Immature natural killer cell (primary cell): ENCODE measurements at regions not wholly inside any gene's neighbourhood (a gene's known extent, or its start where the extent isn't known, plus 50 kb on each side); places are given as distances from the start of the nearest gene placed in this dataset.

ENCODE experiments used
- DNase-seq, 3 donors: peaks; one replicate each; pipeline ENCODE4 v3.0.0; 2022; ENCODE audit warnings: mixed read lengths in 1 of 3
- H3K27ac Mint-ChIP-seq, 6 donors: one replicate each; pipeline ENCODE4 v1.8.0; 2020; ENCODE audit warnings: mixed read lengths in 6 of 6, mild to moderate bottlenecking in 5 of 6, inconsistent platforms in 4 of 6, moderate library complexity in 3 of 6
- H3K27me3 Mint-ChIP-seq, 3 donors: one replicate each; pipeline ENCODE4 v1.8.0; 2020 to 2021; ENCODE audit warnings: low read depth in 3 of 3, mild to moderate bottlenecking in 3 of 3, mixed read lengths in 3 of 3, moderate library complexity in 3 of 3, inconsistent platforms in 1 of 3
- H3K36me3 Mint-ChIP-seq, 3 donors: one replicate each; pipeline ENCODE4 v1.8.0; 2020; ENCODE audit warnings: mixed read lengths in 3 of 3, inconsistent platforms in 2 of 3, mild to moderate bottlenecking in 2 of 3
- H3K4me1 Mint-ChIP-seq, 2 donors: one replicate each; pipeline ENCODE4 v1.8.0; 2020; ENCODE audit warnings: inconsistent platforms in 2 of 2, mild to moderate bottlenecking in 2 of 2, mixed read lengths in 2 of 2, moderate library complexity in 1 of 2
- H3K4me3 Mint-ChIP-seq, 5 donors: one replicate each; pipeline ENCODE4 v1.8.0; 2020; ENCODE audit warnings: mild to moderate bottlenecking in 5 of 5, mixed read lengths in 5 of 5, inconsistent platforms in 3 of 5, moderate library complexity in 3 of 5
- H3K9me3 Mint-ChIP-seq, 6 donors: one replicate each; pipeline ENCODE4 v1.8.0; 2020; ENCODE audit warnings: mild to moderate bottlenecking in 6 of 6, mixed read lengths in 6 of 6, inconsistent platforms in 4 of 6, moderate library complexity in 3 of 6

GRCh38 chr2:204261846-204262245 lies 283.4 kb upstream of the PARD3B start:
- Mint-ChIP-seq H3K36me3 (no peaks in the 10 kb centered on the region), H3K27me3 (peaks cover 0 to 8% (median 0%) of the 10 kb centered on the region in 3 donors), H3K9me3 (no peaks in the 10 kb centered on the region), H3K27ac (no peak overlapping the region), H3K4me3 (no peak overlapping the region), H3K4me1 (no peaks in the 10 kb centered on the region)
- DNase-seq = no peak

DNA sequence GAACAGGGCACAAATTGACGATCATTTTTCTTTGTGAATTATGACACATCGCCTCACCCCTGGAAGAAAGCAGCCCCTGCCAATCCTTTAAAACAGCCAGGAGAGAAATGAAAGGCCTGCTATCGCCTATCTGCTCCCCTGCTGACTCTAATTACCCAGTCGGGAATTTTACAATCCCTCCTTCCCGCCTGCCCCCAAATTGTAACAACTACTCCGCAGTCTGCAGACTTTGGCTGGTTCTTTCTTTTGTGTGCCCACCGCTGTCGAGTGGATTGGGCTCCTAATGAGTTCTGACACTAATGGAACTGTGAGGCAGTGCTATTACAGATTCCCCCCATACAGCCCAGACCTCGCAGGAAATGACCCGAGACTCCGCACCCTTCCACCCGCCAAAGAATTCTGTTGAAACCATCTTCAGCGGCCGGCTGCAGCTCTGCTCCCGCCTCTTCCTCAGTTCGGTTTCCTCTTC lies 281.2 kb upstream of the PARD3B start:
- no peak for DNase-seq
- peaks cover 0 to 8% (median 2%) of the 10 kb centered on the region in 3 donors for H3K27me3 Mint-ChIP-seq
- H3K9me3 Mint-ChIP-seq = no peaks in the 10 kb centered on the region
- H3K36me3 Mint-ChIP-seq = no peaks in the 10 kb centered on the region
- H3K4me3 Mint-ChIP-seq = no peak overlapping the region
- H3K27ac Mint-ChIP-seq = no peak overlapping the region
- H3K4me1 Mint-ChIP-seq = no peaks in the 10 kb centered on the region

- DNase-seq = no peak
- peaks cover 2 to 10% (median 2%) of the 10 kb centered on the region in 3 donors for H3K27me3 Mint-ChIP-seq
- no peak overlapping the region for H3K27ac Mint-ChIP-seq
- H3K36me3 Mint-ChIP-seq = no peaks in the 10 kb centered on the region
- no peaks in the 10 kb centered on the region for H3K4me1 Mint-ChIP-seq
- H3K4me3 Mint-ChIP-seq = no peak overlapping the region
- H3K9me3 Mint-ChIP-seq = no peaks in the 10 kb centered on the region
These were observed 280.6 kb upstream of the PARD3B start for GRCh38 chr2:204264621-204265140.

GRCh38 chr2:204265681-204266181 lies 279.5 kb upstream of the PARD3B start:
- H3K36me3 Mint-ChIP-seq = no peaks in the 10 kb centered on the region
- no peak for DNase-seq
- peaks cover 2 to 14% (median 2%) of the 10 kb centered on the region in 3 donors for H3K27me3 Mint-ChIP-seq
- H3K9me3 Mint-ChIP-seq = peaks cover 0 to 6% (median 1%) of the 10 kb centered on the region in 6 donors
- H3K4me3 Mint-ChIP-seq = no peak overlapping the region
- H3K4me1 Mint-ChIP-seq = no peaks in the 10 kb centered on the region
- H3K27ac Mint-ChIP-seq = no peak overlapping the region

DNA sequence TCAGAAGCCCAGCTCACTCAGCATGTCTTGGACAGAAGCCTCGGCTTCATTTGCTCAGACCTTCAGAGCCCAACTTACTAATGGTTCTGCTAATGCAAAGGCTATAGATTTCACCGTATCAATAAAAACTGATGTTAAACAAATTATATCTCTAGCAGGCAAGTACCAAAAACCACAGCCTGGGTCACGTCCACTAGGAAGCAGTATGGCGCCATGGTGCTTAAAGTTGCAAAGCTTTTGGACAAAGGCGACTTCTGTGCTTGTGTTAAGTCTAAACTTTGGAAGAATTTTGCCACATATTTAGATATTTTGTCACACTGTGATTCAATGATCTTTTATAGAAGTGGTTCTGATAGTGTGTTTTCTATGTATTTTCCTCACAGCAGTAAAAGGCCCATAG lies 276.8 kb upstream of the PARD3B start:
- H3K4me1 Mint-ChIP-seq = no peaks in the 10 kb centered on the region
- H3K9me3 Mint-ChIP-seq = peaks cover 0 to 7% (median 1%) of the 10 kb centered on the region in 6 donors
- peaks cover 2 to 18% (median 7%) of the 10 kb centered on the region in 3 donors for H3K27me3 Mint-ChIP-seq
- H3K36me3 Mint-ChIP-seq = no peaks in the 10 kb centered on the region
- no peak overlapping the region for H3K27ac Mint-ChIP-seq
- DNase-seq = no peak
- H3K4me3 Mint-ChIP-seq = no peak overlapping the region

- Mint-ChIP-seq H3K9me3 (peaks cover 0 to 7% (median 1%) of the 10 kb centered on the region in 6 donors), H3K27ac (no peak overlapping the region), H3K4me3 (no peak overlapping the region), H3K27me3 (peaks cover 2 to 19% (median 7%) of the 10 kb centered on the region in 3 donors), H3K4me1 (no peaks in the 10 kb centered on the region), H3K36me3 (no peaks in the 10 kb centered on the region)
- DNase-seq = no peak
These were observed 276.3 kb upstream of the PARD3B start for GRCh38 chr2:204268971-204269370.

DNA sequence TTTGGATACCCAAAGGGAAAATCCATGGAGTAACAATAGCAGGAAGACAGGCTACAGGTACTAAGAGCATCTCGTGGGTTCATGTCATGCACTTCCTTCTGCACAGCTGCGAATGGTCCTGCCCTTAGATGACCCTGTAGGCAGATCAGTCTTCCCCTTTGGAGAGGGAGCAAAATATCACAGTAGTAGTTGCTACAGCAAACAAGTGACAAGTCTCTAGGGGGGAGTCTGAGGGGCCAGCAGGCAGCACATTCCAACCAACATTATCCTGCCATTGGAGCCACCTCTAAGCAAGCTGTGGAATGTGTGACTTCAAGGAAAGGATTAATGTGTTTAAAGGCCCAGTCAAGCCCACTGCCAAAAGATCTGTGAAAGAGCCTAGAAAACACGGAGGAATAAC lies 273.2 kb upstream of the PARD3B start:
- H3K4me1 Mint-ChIP-seq = no peaks in the 10 kb centered on the region
- DNase-seq = no peak
- H3K36me3 Mint-ChIP-seq = no peaks in the 10 kb centered on the region
- no peak overlapping the region for H3K4me3 Mint-ChIP-seq
- no peak overlapping the region for H3K27ac Mint-ChIP-seq
- peaks cover under 1 to 15% (median 7%) of the 10 kb centered on the region in 3 donors for H3K27me3 Mint-ChIP-seq
- H3K9me3 Mint-ChIP-seq = peaks cover 0 to 7% (median 3%) of the 10 kb centered on the region in 6 donors

DNA sequence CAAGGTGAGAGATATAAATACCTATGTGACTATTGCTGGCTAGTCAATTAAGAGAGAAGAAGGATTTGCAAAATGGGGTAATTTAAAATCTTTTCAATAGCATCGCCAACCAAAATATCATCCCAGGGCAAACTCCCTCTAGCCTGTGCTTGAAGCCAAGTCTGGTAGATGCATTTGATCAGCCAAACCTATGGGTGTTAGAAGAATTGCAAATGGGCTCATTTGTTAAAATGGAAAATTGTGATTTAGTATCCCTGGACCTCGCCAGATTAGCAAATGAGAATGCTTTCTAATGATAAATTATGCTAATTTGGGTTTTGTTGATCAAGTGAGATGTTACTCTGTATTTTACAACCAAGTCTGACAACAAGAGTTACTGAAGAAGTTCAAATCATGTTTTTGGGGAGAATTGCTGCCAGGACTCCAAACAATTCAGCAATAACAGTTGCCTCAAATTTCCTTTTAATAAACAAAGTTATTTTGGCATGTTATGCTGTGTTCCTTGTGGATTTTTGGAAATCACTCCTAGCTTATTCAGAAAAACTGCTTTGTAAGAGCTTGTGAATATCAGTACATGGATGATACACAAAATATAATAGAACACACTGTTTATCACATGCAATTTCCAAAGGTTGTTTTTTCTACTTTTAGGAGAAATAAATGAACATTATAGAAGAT lies 272.5 kb upstream of the PARD3B start:
- H3K36me3 Mint-ChIP-seq = no peaks in the 10 kb centered on the region

DNA sequence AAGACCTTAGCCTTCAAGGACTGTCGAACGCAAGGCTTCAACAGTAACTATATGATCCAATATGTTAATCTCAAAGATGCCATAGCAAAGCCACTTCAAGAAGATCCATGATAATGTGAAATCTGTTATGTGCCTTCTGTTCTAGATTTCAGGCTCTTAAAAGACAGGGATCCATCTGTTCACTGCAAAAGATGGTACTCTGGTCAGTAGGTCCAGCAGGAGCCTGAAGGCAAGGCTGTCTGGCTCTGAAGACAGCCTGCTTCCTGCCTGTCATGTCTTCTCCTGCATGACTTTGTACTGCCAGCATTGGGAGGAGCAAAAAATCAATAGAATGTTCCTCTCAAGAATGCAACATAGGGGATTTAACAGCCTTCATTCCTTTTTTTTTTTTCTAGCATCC lies 270.8 kb upstream of the PARD3B start:
- H3K27me3 Mint-ChIP-seq = peaks cover 4 to 16% (median 4%) of the 10 kb centered on the region in 3 donors
- no peak for DNase-seq
- no peaks in the 10 kb centered on the region for H3K4me1 Mint-ChIP-seq
- H3K27ac Mint-ChIP-seq = no peak overlapping the region
- H3K36me3 Mint-ChIP-seq = no peaks in the 10 kb centered on the region
- H3K9me3 Mint-ChIP-seq = peaks cover 0 to 7% (median 3%) of the 10 kb centered on the region in 6 donors
- H3K4me3 Mint-ChIP-seq = no peak overlapping the region

More for the DNA sequence above, 272.5 kb upstream of the PARD3B start:
- H3K9me3 Mint-ChIP-seq = peaks cover 0 to 7% (median 3%) of the 10 kb centered on the region in 6 donors
- no peak overlapping the region for H3K27ac Mint-ChIP-seq
- peaks cover 3 to 17% (median 7%) of the 10 kb centered on the region in 3 donors for H3K27me3 Mint-ChIP-seq
- H3K4me3 Mint-ChIP-seq = no peak overlapping the region
- H3K4me1 Mint-ChIP-seq = no peaks in the 10 kb centered on the region
- no peak for DNase-seq

DNA sequence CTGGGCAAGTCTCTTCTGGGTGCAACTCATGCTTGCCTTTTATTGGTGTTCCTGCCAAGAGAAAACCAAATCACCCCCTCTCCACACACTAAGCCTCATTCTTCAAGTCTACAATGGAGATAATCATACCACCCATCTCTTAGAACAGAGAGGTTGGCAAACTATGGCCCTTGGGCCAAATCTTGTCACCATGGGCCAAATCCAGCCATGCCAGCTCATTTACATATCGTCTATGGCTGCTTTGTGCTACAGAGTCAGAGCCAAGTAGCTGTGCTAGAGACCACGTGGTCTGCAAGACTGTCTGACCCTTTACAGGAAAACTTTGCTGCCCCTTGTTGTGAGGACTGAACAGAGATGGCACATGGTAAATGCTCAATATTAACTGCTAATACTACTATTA lies 270.3 kb upstream of the PARD3B start:
- H3K27me3 Mint-ChIP-seq = peaks cover 4 to 16% (median 4%) of the 10 kb centered on the region in 3 donors

DNA sequence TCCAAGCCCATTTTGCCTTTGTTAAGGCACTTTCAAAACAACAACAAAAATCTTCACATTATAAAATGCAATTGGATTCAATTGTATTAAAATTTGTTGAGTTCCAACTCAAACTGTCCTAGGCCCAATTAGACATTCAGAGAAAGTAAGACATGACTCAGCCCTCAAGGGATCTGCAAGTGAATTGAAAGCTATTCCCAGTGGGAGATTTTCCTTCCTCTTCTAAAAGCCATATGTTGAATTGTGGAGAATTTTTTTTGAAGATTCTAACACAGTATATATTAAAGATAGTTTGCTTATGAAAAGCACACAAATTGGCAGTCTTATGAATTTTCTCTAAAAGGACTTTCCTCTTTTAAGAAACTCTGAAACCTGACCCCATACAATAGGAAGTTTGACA lies 268.0 kb upstream of the PARD3B start:
- Mint-ChIP-seq H3K36me3 (no peaks in the 10 kb centered on the region), H3K4me1 (no peaks in the 10 kb centered on the region), H3K4me3 (no peak overlapping the region), H3K27me3 (peaks cover 0 to 15% (median 4%) of the 10 kb centered on the region in 3 donors), H3K27ac (no peak overlapping the region), H3K9me3 (peaks cover 0 to 5% (median 0%) of the 10 kb centered on the region in 6 donors)
- DNase-seq = no peak

More for the DNA sequence above, 270.3 kb upstream of the PARD3B start:
- DNase-seq = no peak
- no peak overlapping the region for H3K27ac Mint-ChIP-seq
- no peaks in the 10 kb centered on the region for H3K36me3 Mint-ChIP-seq
- no peak overlapping the region for H3K4me3 Mint-ChIP-seq
- no peaks in the 10 kb centered on the region for H3K4me1 Mint-ChIP-seq
- H3K9me3 Mint-ChIP-seq = peaks cover 0 to 7% (median 3%) of the 10 kb centered on the region in 6 donors

- Mint-ChIP-seq H3K27ac (no peak overlapping the region), H3K4me3 (no peak overlapping the region), H3K9me3 (peaks cover 0 to 5% (median 0%) of the 10 kb centered on the region in 6 donors), H3K4me1 (no peaks in the 10 kb centered on the region), H3K27me3 (peaks cover 0 to 12% (median 4%) of the 10 kb centered on the region in 3 donors), H3K36me3 (no peaks in the 10 kb centered on the region)
- no peak for DNase-seq
These were observed 266.8 kb upstream of the PARD3B start for GRCh38 chr2:204278454-204278853.

DNA sequence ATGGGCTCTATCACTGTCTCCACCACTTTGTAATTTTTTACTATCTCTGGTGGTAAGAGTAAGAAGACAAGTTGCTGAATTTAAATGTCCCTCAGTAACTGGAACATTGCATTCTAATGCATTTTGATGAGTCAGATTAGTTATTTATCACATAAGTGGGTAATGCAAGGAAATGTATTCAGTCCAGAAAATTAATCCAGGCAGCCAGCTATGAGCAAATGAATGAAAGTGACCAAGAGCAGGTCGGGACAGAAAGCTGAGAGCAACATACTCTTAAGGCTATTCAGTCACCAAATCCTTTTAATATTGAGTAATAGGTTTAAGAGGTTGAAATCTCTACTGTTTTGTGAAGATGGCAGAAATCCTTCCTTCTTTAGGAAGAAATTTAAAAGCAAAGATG lies 265.5 kb upstream of the PARD3B start:
- no peak for DNase-seq
- peaks cover 0 to 5% (median 0%) of the 10 kb centered on the region in 6 donors for H3K9me3 Mint-ChIP-seq
- H3K4me1 Mint-ChIP-seq = no peaks in the 10 kb centered on the region
- no peak overlapping the region for H3K27ac Mint-ChIP-seq
- no peaks in the 10 kb centered on the region for H3K36me3 Mint-ChIP-seq
- peaks cover 0 to 15% (median 4%) of the 10 kb centered on the region in 3 donors for H3K27me3 Mint-ChIP-seq
- no peak overlapping the region for H3K4me3 Mint-ChIP-seq

DNA sequence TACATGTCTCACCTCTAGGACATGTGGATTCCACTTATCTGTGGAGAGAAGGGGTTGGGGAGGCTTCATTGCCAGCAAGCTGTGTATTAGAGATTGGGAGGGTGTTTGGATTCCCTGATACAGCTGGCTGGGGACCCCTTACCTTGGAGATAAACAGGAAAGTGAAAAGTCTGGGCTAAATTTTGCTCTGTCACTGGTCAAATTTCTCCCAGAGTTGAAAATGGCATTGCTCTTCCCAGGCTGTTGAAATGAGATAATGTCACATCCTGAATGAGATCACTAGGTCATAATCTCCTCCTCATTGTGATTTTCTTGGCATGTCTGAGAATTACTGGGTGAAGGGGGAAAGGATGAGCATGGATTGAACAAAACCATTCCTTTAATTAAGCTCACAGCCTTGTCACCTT lies 265.0 kb upstream of the PARD3B start:
- Mint-ChIP-seq H3K4me3 (no peak overlapping the region), H3K36me3 (no peaks in the 10 kb centered on the region), H3K9me3 (peaks cover 0 to 4% (median 0%) of the 10 kb centered on the region in 6 donors), H3K27ac (no peak overlapping the region), H3K27me3 (peaks cover 0 to 13% (median 4%) of the 10 kb centered on the region in 3 donors), H3K4me1 (no peaks in the 10 kb centered on the region)
- DNase-seq = no peak
